Loucy (cell line): ENCODE measurements at regions not wholly inside any gene's neighbourhood (a gene's known extent, or its start where the extent isn't known, plus 50 kb on each side); places are given as distances from the start of the nearest gene placed in this dataset.

ENCODE experiments used
- EZH2phosphoT487 ChIP-seq: fragments of 200-600 bp; IDR thresholded peaks from 2 replicates; pipeline ENCODE4 v1.6.1; 2018; ENCODE audit warnings: antibody characterized with exemption, mild to moderate bottlenecking, moderate library complexity, borderline replicate concordance
- TF ChIP-seq, protein P1 (sequence below): fragments of 200-600 bp; sonication (generic); conservative IDR thresholded peaks from 2 replicates; pipeline ENCODE4 v1.5.1; 2014; ENCODE audit warnings: mild to moderate bottlenecking, antibody characterized with exemption, low read length

GRCh38 chr12:91454179-91454578 is 271.6 kb upstream of the DCN start:
- no peak for TF ChIP-seq EZH2phosphoT487
- TF ChIP-seq, protein P1, sequence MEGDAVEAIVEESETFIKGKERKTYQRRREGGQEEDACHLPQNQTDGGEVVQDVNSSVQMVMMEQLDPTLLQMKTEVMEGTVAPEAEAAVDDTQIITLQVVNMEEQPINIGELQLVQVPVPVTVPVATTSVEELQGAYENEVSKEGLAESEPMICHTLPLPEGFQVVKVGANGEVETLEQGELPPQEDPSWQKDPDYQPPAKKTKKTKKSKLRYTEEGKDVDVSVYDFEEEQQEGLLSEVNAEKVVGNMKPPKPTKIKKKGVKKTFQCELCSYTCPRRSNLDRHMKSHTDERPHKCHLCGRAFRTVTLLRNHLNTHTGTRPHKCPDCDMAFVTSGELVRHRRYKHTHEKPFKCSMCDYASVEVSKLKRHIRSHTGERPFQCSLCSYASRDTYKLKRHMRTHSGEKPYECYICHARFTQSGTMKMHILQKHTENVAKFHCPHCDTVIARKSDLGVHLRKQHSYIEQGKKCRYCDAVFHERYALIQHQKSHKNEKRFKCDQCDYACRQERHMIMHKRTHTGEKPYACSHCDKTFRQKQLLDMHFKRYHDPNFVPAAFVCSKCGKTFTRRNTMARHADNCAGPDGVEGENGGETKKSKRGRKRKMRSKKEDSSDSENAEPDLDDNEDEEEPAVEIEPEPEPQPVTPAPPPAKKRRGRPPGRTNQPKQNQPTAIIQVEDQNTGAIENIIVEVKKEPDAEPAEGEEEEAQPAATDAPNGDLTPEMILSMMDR: no peak
